ENCODE measurements at regions not wholly inside any gene's neighbourhood (a gene's known extent, or its start where the extent isn't known, plus 50 kb on each side); places are given as distances from the start of the nearest gene placed in this dataset.

- H3K4me3 ChIP-seq (ENCODE audit: low read depth, low read length), result no peak overlapping the region
- TF ChIP-seq CTCF (IDR thresholded peaks at IDR 0.05; ENCODE audit: low read depth, low read length, missing control alignments), result no peak
- no peak for DNase-seq (ENCODE audit: low read depth)
- in situ Hi-C loops (cut with HindIII; ENCODE audit: low sequenced_read_pairs), result no loop called here
Observed at GRCh38 chr14:87109271-87109670, 883.7 kb downstream of the GALC start.

DNA sequence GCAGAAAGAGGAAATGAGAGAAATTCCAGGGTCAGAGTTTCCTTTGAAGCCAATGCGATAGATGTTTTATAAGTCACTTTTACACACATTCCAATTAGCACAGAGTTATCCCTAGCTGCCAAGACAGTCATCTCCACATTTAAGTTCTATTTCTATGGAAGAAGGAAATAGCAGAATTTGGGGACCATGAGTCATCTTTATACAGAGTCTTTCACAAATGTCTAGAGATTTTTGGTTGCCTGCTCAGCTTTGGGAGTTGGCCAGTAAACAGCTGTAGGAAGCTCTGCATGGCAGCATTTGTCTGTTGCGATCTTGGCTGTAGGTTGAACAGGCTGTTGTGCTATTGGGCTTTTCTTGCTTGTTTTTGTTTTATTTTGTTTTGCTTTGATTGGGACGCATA lies 884.3 kb downstream of the GALC start:
- no peak overlapping the region for H3K4me3 ChIP-seq (ENCODE audit: low read depth, low read length)
- DNase-seq (ENCODE audit: low read depth), result peak; percentile 67
- in situ Hi-C loops (cut with HindIII; ENCODE audit: low sequenced_read_pairs), result no loop called here
- no peak for TF ChIP-seq CTCF (IDR thresholded peaks at IDR 0.05; ENCODE audit: low read depth, low read length, missing control alignments)

DNA sequence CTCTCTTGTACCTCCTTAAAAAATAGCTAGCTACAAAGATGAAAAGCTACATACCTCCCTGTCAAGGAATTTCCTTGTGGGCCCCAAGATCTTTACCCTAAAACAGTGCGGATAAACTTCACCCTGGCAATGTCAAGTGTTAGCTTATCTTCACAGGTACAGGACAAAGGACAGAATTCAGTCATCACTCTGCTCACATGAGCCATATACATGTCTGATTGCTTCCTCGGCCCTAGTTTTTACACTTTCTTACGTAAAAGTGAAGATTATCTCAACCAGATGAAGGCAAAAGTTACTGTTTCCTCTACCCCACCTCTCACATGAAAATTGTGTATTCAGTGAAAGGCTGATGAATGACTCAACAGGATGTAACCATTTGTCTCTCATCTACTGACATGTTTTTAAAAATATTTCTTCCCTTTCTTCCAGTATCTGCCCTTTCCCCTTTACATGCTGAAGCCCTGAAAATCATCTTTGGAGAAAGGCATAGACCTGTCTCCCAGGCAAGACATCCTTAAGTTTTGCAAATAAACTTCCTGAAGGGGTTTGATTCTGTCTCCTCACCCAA lies 890.1 kb downstream of the GALC start:
- no peak for DNase-seq (ENCODE audit: low read depth)
- in situ Hi-C loops (cut with HindIII; ENCODE audit: low sequenced_read_pairs), result no loop called here
- TF ChIP-seq CTCF (IDR thresholded peaks at IDR 0.05; ENCODE audit: low read depth, low read length, missing control alignments), result no peak
- H3K4me3 ChIP-seq (ENCODE audit: low read depth, low read length), result no peak overlapping the region

DNA sequence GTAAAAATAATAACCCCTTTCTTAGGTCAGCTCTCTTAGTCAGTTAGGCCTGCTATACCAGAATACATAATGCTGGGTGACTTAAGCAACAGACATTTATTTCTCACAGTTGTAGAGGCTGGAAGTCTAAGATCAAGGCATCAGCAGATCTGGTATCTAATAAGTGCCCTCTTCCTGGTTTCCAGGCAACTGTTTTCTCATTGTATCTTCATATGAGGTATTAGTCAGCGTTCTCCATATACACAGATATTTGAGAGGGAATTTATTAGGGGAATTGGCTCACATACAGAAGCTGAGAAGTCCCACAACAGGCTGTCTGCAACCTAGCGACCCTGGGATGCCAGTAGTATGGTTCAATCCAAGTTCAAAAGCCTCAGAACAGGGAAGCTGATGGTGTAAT lies 896.0 kb downstream of the GALC start:
- no peak overlapping the region for H3K4me3 ChIP-seq (ENCODE audit: low read depth, low read length)
- no peak for TF ChIP-seq CTCF (IDR thresholded peaks at IDR 0.05; ENCODE audit: low read depth, low read length, missing control alignments)
- DNase-seq (ENCODE audit: low read depth), result no peak
- in situ Hi-C loops (cut with HindIII; ENCODE audit: low sequenced_read_pairs), result no loop called here

GRCh38 chr14:87094913-87095312 lies 898.1 kb downstream of the GALC start:
- in situ Hi-C loops (cut with HindIII; ENCODE audit: low sequenced_read_pairs), result no loop called here
- no peak for TF ChIP-seq CTCF (IDR thresholded peaks at IDR 0.05; ENCODE audit: low read depth, low read length, missing control alignments)
- no peak for DNase-seq (ENCODE audit: low read depth)
- no peak overlapping the region for H3K4me3 ChIP-seq (ENCODE audit: low read depth, low read length)

DNA sequence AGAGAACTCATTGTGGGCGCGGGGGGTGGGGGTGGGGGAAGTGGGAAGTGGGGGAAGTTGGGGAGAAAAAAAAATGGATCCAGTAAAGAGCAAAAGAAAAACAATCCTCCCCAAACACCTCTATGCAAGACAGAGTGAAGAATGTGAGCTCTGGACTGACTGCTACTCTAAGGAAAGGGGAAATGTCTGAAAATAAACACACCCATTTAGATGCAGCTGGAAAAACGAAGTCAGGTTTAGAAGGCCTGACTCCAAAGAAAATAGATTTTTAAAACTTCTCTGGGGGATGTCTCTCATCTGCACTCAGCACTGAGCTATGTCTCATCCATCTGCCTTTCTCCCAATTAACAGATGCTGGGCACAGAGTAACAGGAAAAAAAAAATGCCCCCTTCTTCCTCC lies 904.4 kb downstream of the GALC start:
- no peak for DNase-seq (ENCODE audit: low read depth)
- H3K4me3 ChIP-seq (ENCODE audit: low read depth, low read length), result no peak overlapping the region
- in situ Hi-C loops (cut with HindIII; ENCODE audit: low sequenced_read_pairs), result no loop called here
- TF ChIP-seq CTCF (IDR thresholded peaks at IDR 0.05; ENCODE audit: low read depth, low read length, missing control alignments), result no peak

DNA sequence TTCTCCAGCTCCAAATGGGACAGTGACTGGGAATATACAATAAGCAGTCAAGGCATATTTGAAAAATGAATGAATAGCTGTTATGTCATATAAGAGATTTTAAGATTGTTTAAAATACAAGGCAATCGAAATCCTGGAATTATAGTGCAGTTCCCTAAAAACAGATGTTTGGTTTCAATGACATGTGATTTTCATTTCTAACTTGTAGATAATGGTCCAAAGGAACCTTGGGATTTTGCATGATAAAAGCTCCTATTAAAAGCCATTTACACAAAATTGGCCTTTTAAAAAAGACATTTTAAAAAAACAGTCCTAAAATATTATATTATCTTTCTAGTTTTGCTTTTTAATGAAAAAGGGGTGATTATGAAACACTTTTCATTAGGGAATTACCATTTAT lies 905.1 kb downstream of the GALC start:
- TF ChIP-seq CTCF (IDR thresholded peaks at IDR 0.05; ENCODE audit: low read depth, low read length, missing control alignments), result no peak
- in situ Hi-C loops (cut with HindIII; ENCODE audit: low sequenced_read_pairs), result no loop called here

More for the DNA sequence above, 905.1 kb downstream of the GALC start:
- DNase-seq (ENCODE audit: low read depth), result no peak
- no peak overlapping the region for H3K4me3 ChIP-seq (ENCODE audit: low read depth, low read length)

All from astrocyte of the cerebellum (primary cell).